Endodermal cell (in vitro differentiated cells): ENCODE measurements at regions not wholly inside any gene's neighbourhood (a gene's known extent, or its start where the extent isn't known, plus 50 kb on each side); places are given as distances from the start of the nearest gene placed in this dataset.

Experiments used
- DNase-seq: peaks from one replicate; pipeline ENCODE4 v3.0.0-alpha.2; 2017
- H3K27ac ChIP-seq: 2 replicates; pipeline ENCODE4 v1.5.1; 2013; ENCODE audit warnings: mild to moderate bottlenecking, low read depth, low read length, moderate library complexity
- H3K27me3 ChIP-seq: 2 replicates; pipeline ENCODE4 v1.6.1; 2013; ENCODE audit warnings: mild to moderate bottlenecking, low read length, moderate library complexity; ENCODE audit not compliant: insufficient read depth, control insufficient read depth, poor library complexity, severe bottlenecking
- H3K36me3 ChIP-seq: 2 replicates; pipeline ENCODE4 v1.7.0; 2013; ENCODE audit warnings: mild to moderate bottlenecking, low read length, moderate library complexity; ENCODE audit not compliant: control insufficient read depth, insufficient read depth
- H3K4me1 ChIP-seq: one replicate; pipeline ENCODE4 v1.7.0; 2013; ENCODE audit warnings: low read length; ENCODE audit not compliant: control insufficient read depth, insufficient read depth
- H3K4me3 ChIP-seq: 2 replicates; pipeline ENCODE4 v1.5.1; 2013; ENCODE audit warnings: mild to moderate bottlenecking, low read length, moderate library complexity
- H3K9ac ChIP-seq: 2 replicates; pipeline ENCODE4 v1.6.1; 2013; ENCODE audit warnings: mild to moderate bottlenecking, low read length, moderate library complexity; ENCODE audit not compliant: poor library complexity, severe bottlenecking; ENCODE audit errors: extremely low read depth
- H3K9me3 ChIP-seq: 2 replicates; pipeline ENCODE4 v1.6.1; 2013; ENCODE audit warnings: mild to moderate bottlenecking, low read length, moderate library complexity; ENCODE audit not compliant: control insufficient read depth
- H3K27ac Mint-ChIP-seq: 2 replicates; pipeline ENCODE4 v1.8.0; 2020; ENCODE audit warnings: mixed read lengths
- H3K27me3 Mint-ChIP-seq: 2 replicates; pipeline ENCODE4 v1.8.0; 2021; ENCODE audit warnings: mild to moderate bottlenecking, mixed read lengths; ENCODE audit not compliant: insufficient read depth
- H3K36me3 Mint-ChIP-seq: 2 replicates; pipeline ENCODE4 v1.8.0; 2020; ENCODE audit warnings: low read depth, mixed read lengths
- H3K4me1 Mint-ChIP-seq: 2 replicates; pipeline ENCODE4 v1.8.0; 2020; ENCODE audit warnings: mixed read lengths
- H3K4me3 Mint-ChIP-seq: 2 replicates; pipeline ENCODE4 v1.8.0; 2020; ENCODE audit warnings: mild to moderate bottlenecking, moderate library complexity, mixed read lengths
- H3K9me3 Mint-ChIP-seq: 2 replicates; pipeline ENCODE4 v1.8.0; 2020; ENCODE audit warnings: mild to moderate bottlenecking, mixed read lengths
- CTCF ChIP-seq: fragments of 200-600 bp; sonication (generic); conservative IDR thresholded peaks from 2 replicates; pipeline ENCODE4 v1.5.0; 2021; ENCODE audit warnings: antibody characterized with exemption, mild to moderate bottlenecking
- WGBS, 2 experiments: methylation state at CpG; one replicate each; pipeline versions ENCODE4 v1.1.5 to v1.1.7; 2013; ENCODE audit warnings: missing lambda C conversion rate in 2 of 2, mixed read lengths in 1 of 2; ENCODE audit not compliant: insufficient coverage in 1 of 2, insufficient read length in 1 of 2; 5-methylcytosine and 5-hydroxymethylcytosine counted together

- H3K4me3 ChIP-seq: no peak overlapping the region
- no peak for DNase-seq
- H3K9me3 ChIP-seq: peaks cover 4% of the 10 kb centered on the region
- H3K27ac ChIP-seq: no peak overlapping the region
- peaks cover 26% of the 10 kb centered on the region for H3K27me3 Mint-ChIP-seq
- TF ChIP-seq CTCF: no peak
- H3K4me3 Mint-ChIP-seq: no peak overlapping the region
- H3K4me1 Mint-ChIP-seq: peaks cover 4% of the 10 kb centered on the region
- no peaks in the 10 kb centered on the region for H3K27me3 ChIP-seq
- no peaks in the 10 kb centered on the region for H3K36me3 ChIP-seq
- no peak overlapping the region for H3K27ac Mint-ChIP-seq
- no peak overlapping the region for H3K9ac ChIP-seq
- WGBS, 2 experiments: 93% methylated on average over 2 to 7 of the region's 7 CpGs
- H3K4me1 ChIP-seq: no peaks in the 10 kb centered on the region
- H3K36me3 Mint-ChIP-seq: no peaks in the 10 kb centered on the region
- peaks cover 17% of the 10 kb centered on the region for H3K9me3 Mint-ChIP-seq
Measured at GRCh38 chr17:73777131-73777449, 132.8 kb upstream of the SDK2 start.

- H3K9ac ChIP-seq: no peak overlapping the region
- WGBS, 2 experiments: 83 to 95% methylated on average over 6 of the region's 6 CpGs
- DNase-seq: no peak
- no peaks in the 10 kb centered on the region for H3K36me3 ChIP-seq
- Mint-ChIP-seq H3K4me3 (no peak overlapping the region), H3K4me1 (peaks cover 5% of the 10 kb centered on the region), H3K27me3 (peaks cover 18% of the 10 kb centered on the region), H3K27ac (no peak overlapping the region), H3K9me3 (peaks cover 4% of the 10 kb centered on the region), H3K36me3 (no peaks in the 10 kb centered on the region)
- H3K27me3 ChIP-seq: no peaks in the 10 kb centered on the region
- H3K4me3 ChIP-seq: no peak overlapping the region
- no peak for TF ChIP-seq CTCF
- H3K27ac ChIP-seq: no peak overlapping the region
- H3K4me1 ChIP-seq: peaks cover 3% of the 10 kb centered on the region
- H3K9me3 ChIP-seq: peaks cover 4% of the 10 kb centered on the region
Measured at GRCh38 chr17:73782231-73782630, 138.0 kb upstream of the SDK2 start.

GRCh38 chr17:73782641-73783381, 138.6 kb upstream of the SDK2 start:
- H3K27ac Mint-ChIP-seq: no peak overlapping the region
- DNase-seq: peak; percentile 86
- Histone ChIP-seq H3K9ac (no peak overlapping the region), H3K9me3 (peaks cover 4% of the 10 kb centered on the region), H3K36me3 (no peaks in the 10 kb centered on the region), H3K27me3 (no peaks in the 10 kb centered on the region), H3K4me3 (no peak overlapping the region), H3K27ac (no peak overlapping the region), H3K4me1 (peaks cover 3% of the 10 kb centered on the region)
- peak; percentile 77 for TF ChIP-seq CTCF
- H3K27me3 Mint-ChIP-seq: peaks cover 18% of the 10 kb centered on the region
- H3K4me1 Mint-ChIP-seq: peaks cover 10% of the 10 kb centered on the region
- H3K9me3 Mint-ChIP-seq: peaks cover 4% of the 10 kb centered on the region
- H3K4me3 Mint-ChIP-seq: no peak overlapping the region
- 90 to 91% methylated on average over 9 to 11 of the region's 11 CpGs for WGBS, 2 experiments
- no peaks in the 10 kb centered on the region for H3K36me3 Mint-ChIP-seq
